Motor neuron (in vitro differentiated cells): ENCODE measurements at regions not wholly inside any gene's neighbourhood (a gene's known extent, or its start where the extent isn't known, plus 50 kb on each side); places are given as distances from the start of the nearest gene placed in this dataset.
"Not testable (repeated sequence)": the region's sequence is repeated elsewhere in the genome, so short reads cannot be mapped to it uniquely, and the experiment has no call there.

ENCODE experiments used
- ATAC-seq, 8 experiments: fragments of 200-7000 bp; cut with Tn5 transposase; replicated peaks in 6 of 8; 2 replicates each; pipeline ENCODE4 v1.8.0; 2021; ENCODE audit warnings: mild to moderate bottlenecking in 8 of 8, moderate library complexity in 8 of 8
- H3K27ac ChIP-seq, 2 donors: fragments of 250-450 bp; sonication (Bioruptor Pico); 2 replicates each; pipeline ENCODE4 v1.9.0; 2021; ENCODE audit warnings: antibody characterized with exemption in 2 of 2, mild to moderate bottlenecking in 2 of 2, moderate library complexity in 1 of 2
- H3K4me1 ChIP-seq, 2 donors: fragments of 250-450 bp; sonication (Bioruptor Pico); replicated peaks in 1 of 2; 2 replicates each; pipeline ENCODE4 v1.6.1; 2021; ENCODE audit warnings: antibody characterized with exemption in 2 of 2, mild to moderate bottlenecking in 2 of 2, moderate library complexity in 1 of 2
- H3K4me3 ChIP-seq, 5 donors: fragments of 250-450 bp; sonication (Bioruptor Pico); 2 replicates each; pipeline ENCODE4 v1.9.0; 2021; ENCODE audit warnings: antibody characterized with exemption in 5 of 5, mild to moderate bottlenecking in 5 of 5, moderate library complexity in 4 of 5
- WGBS, 10 experiments: fragments of 450-650 bp; shearing (Covaris generic); methylation state at CpG; one replicate each; pipeline ENCODE4 v1.0.0; 2022; 5-methylcytosine and 5-hydroxymethylcytosine counted together
- in situ Hi-C, 9 experiments: fragments of 400-800 bp; cut with MboI; loops; one replicate each; pipeline ENCODE4 v1.15.0; 2021; ENCODE audit warnings: low sequenced_read_pairs in 9 of 9, low pct_unique_long_range_greater_than_20kb in 2 of 9; ENCODE audit not compliant: unreplicated experiment in 9 of 9

- Histone ChIP-seq H3K4me3 (no peak overlapping the region), H3K27ac (no peak overlapping the region), H3K4me1 (no peaks in the 10 kb centered on the region)
- in situ Hi-C loops: no loop called here
- WGBS, 10 experiments: 29 to 100% (median 83%) methylated on average over 1 to 2 of the region's 2 CpGs; no CpG with 5 or more reads in 5 of the 10 experiments
- no peak for ATAC-seq
These were observed 299.6 kb upstream of the ADCY2 start for GRCh38 chr5:7096294-7096693.

- no peak overlapping the region for H3K27ac ChIP-seq
- H3K4me3 ChIP-seq: no peak overlapping the region
- in situ Hi-C loops: no loop called here
- peaks cover 0 to 12% of the 10 kb centered on the region in 2 donors for H3K4me1 ChIP-seq
- ATAC-seq: peak in 5 of 8 experiments; percentile 17 to 84 (median 51)
- 0 to 81% (median 67%) methylated on average over 1 to 5 of the region's 5 CpGs; no CpG with 5 or more reads in 3 of the 10 experiments for WGBS, 10 experiments
These were observed 290.6 kb upstream of the ADCY2 start for GRCh38 chr5:7105358-7105757.

- in situ Hi-C loops: no loop called here
- H3K4me1 ChIP-seq: no peaks in the 10 kb centered on the region
- H3K4me3 ChIP-seq: no peak overlapping the region
- H3K27ac ChIP-seq: no peak overlapping the region
- 0 to 100% (median 92%) methylated on average over 1 to 6 of the region's 6 CpGs; no CpG with 5 or more reads in 1 of the 10 experiments for WGBS, 10 experiments
- ATAC-seq: no peak
These were observed 278.0 kb upstream of the ADCY2 start for GRCh38 chr5:7117961-7118360.

GRCh38 chr5:7131680-7132079, 264.3 kb upstream of the ADCY2 start:
- 0 to 81% (median 39%) methylated on average over 1 to 4 of the region's 4 CpGs; no CpG with 5 or more reads in 2 of the 10 experiments for WGBS, 10 experiments
- H3K4me1 ChIP-seq: peaks cover 0 to 9% of the 10 kb centered on the region in 2 donors

GRCh38 chr5:7146886-7147285, 249.1 kb upstream of the ADCY2 start:
- 14 to 100% (median 88%) methylated on average over 1 of the region's 1 CpG; no CpG with 5 or more reads in 3 of the 10 experiments for WGBS, 10 experiments
- no peak for ATAC-seq
- Histone ChIP-seq H3K27ac (no peak overlapping the region), H3K4me3 (no peak overlapping the region), H3K4me1 (no peaks in the 10 kb centered on the region)
- in situ Hi-C loops: no loop called here

More at GRCh38 chr5:7131680-7132079, 264.3 kb upstream of the ADCY2 start:
- peak in 4 of 8 experiments; percentile 43 to 78 (median 74) for ATAC-seq
- Histone ChIP-seq H3K4me3 (no peak overlapping the region), H3K27ac (no peak overlapping the region)
- in situ Hi-C loops: no loop called here

GRCh38 chr5:7157083-7157482, 238.9 kb upstream of the ADCY2 start:
- Histone ChIP-seq H3K4me3 (no peak overlapping the region), H3K4me1 (no peaks in the 10 kb centered on the region), H3K27ac (no peak overlapping the region)
- ATAC-seq: no peak
- in situ Hi-C loops: no loop called here

GRCh38 chr5:7169240-7169878, 226.6 kb upstream of the ADCY2 start:
- peak in 1 of 8 experiments; percentile 25 for ATAC-seq
- in situ Hi-C loops: no loop called here
- Histone ChIP-seq H3K4me1 (peaks cover 0 to 4% of the 10 kb centered on the region in 2 donors), H3K4me3 (no peak overlapping the region), H3K27ac (no peak overlapping the region)
- WGBS, 10 experiments: 17 to 95% (median 70%) methylated on average over 2 to 4 of the region's 4 CpGs; no CpG with 5 or more reads in 1 of the 10 experiments

GRCh38 chr5:7170785-7171184, 225.2 kb upstream of the ADCY2 start:
- WGBS, 10 experiments: 7 to 70% (median 66%) methylated on average over 2 to 4 of the region's 16 CpGs; no CpG with 5 or more reads in 7 of the 10 experiments
- peak overlapping the region in 1 of 2 donors; percentile 35 for H3K27ac ChIP-seq
- in situ Hi-C loops, ATAC-seq, H3K4me1 ChIP-seq: not testable (repeated sequence)
- H3K4me3 ChIP-seq: peak overlapping the region in 4 of 5 donors; percentile 4 to 21 (median 16)

GRCh38 chr5:7179364-7179763, 216.6 kb upstream of the ADCY2 start:
- 8 to 100% (median 43%) methylated on average over 1 to 3 of the region's 3 CpGs for WGBS, 10 experiments
- no peak overlapping the region for H3K4me3 ChIP-seq
- ATAC-seq: peak in 1 of 8 experiments; percentile 22
- H3K4me1 ChIP-seq: no peaks in the 10 kb centered on the region
- no peak overlapping the region for H3K27ac ChIP-seq
- in situ Hi-C loops: no loop called here

GRCh38 chr5:7181841-7182240, 214.1 kb upstream of the ADCY2 start:
- WGBS, 10 experiments: 0 to 100% (median 52%) methylated on average over 1 to 2 of the region's 2 CpGs
- no peaks in the 10 kb centered on the region for H3K4me1 ChIP-seq

GRCh38 chr5:7185742-7186141, 210.2 kb upstream of the ADCY2 start:
- Histone ChIP-seq H3K27ac (no peak overlapping the region), H3K4me1 (peaks cover 0 to 4% of the 10 kb centered on the region in 2 donors), H3K4me3 (no peak overlapping the region)
- no peak for ATAC-seq
- 9 to 94% (median 80%) methylated on average over 2 to 7 of the region's 7 CpGs; no CpG with 5 or more reads in 1 of the 10 experiments for WGBS, 10 experiments
- in situ Hi-C loops: no loop called here

More at GRCh38 chr5:7181841-7182240, 214.1 kb upstream of the ADCY2 start:
- in situ Hi-C loops: no loop called here
- H3K4me3 ChIP-seq: no peak overlapping the region
- ATAC-seq: no peak
- no peak overlapping the region for H3K27ac ChIP-seq

GRCh38 chr5:7186818-7187217, 209.1 kb upstream of the ADCY2 start:
- no peak for ATAC-seq
- in situ Hi-C loops: no loop called here
- WGBS, 10 experiments: 8 to 100% (median 57%) methylated on average over 1 to 3 of the region's 3 CpGs; no CpG with 5 or more reads in 2 of the 10 experiments
- no peak overlapping the region for H3K27ac ChIP-seq
- H3K4me1 ChIP-seq: peaks cover 0 to 5% of the 10 kb centered on the region in 2 donors
- no peak overlapping the region for H3K4me3 ChIP-seq

- H3K27ac ChIP-seq: no peak overlapping the region
- peak in 1 of 8 experiments; percentile 65 for ATAC-seq
- 4 to 92% (median 68%) methylated on average over 2 to 6 of the region's 6 CpGs for WGBS, 10 experiments
- H3K4me3 ChIP-seq: no peak overlapping the region
- in situ Hi-C loops: no loop called here
- peaks cover 0 to 5% of the 10 kb centered on the region in 2 donors for H3K4me1 ChIP-seq
These were observed 205.2 kb upstream of the ADCY2 start for GRCh38 chr5:7190712-7191250.
